ENCODE measurements at regions not wholly inside any gene's neighbourhood (a gene's known extent, or its start where the extent isn't known, plus 50 kb on each side); places are given as distances from the start of the nearest gene placed in this dataset.

DNA sequence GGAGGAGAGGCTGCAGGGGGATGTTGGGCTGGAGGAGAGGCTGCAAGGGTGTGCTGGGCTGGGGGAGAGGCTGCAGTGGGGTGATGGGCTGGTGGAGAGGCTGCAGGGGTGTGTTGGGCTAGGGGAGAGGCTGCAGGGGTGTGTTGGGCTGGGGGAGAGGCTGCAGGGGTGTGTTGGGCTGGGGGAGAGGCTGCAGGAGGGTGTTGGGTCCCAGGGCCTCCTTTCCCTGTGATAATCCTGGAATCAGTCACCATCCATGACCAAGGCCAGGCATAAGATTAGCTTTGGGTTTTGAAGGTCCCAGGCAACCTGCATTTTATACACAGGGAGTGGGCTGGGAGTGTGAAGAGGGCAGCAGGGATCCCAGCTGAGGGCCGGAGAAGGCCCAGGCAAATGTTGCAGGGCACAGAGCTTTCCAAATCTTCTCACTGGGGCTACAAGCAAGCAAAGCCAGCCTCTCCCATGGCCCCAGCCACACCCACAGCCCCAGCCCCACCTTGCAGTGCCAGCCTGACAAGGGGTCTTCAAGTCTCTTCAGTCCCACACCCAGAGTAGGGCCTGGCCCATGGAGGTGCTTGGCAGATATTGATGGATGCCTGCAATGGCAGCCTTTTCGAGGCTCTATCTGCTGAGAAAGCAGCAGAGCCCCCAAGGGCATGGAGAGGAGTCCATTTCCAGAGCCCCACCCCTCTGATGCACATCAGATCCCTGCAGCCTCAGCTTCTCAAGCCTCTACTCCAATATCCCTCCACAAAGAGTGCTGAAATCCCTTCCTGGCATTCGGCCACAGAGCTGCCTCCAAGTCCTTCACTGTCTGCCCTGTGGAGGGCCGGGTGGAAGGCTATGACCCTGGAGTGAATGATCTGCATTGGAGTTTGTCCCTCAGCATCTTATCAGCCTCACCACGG lies 50.3 kb upstream of the GLI2 start:
- no peak for DNase-seq
